22Rv1 (cell line): ENCODE measurements at regions not wholly inside any gene's neighbourhood (a gene's known extent, or its start where the extent isn't known, plus 50 kb on each side); places are given as distances from the start of the nearest gene placed in this dataset.

Source experiments
- H3K27ac ChIP-seq: fragments of 450-650 bp; 2 replicates; pipeline ENCODE4 v1.5.1; 2017
- CTCF ChIP-seq: fragments of 450-650 bp; IDR thresholded peaks from 2 replicates; pipeline ENCODE4 v1.5.1; 2017; ENCODE audit warnings: mild to moderate bottlenecking
- ZFX ChIP-seq: fragments of 450-650 bp; IDR thresholded peaks from 2 replicates; pipeline ENCODE4 v1.6.1; 2017; ENCODE audit warnings: antibody characterized with exemption, borderline replicate concordance

GRCh38 chr4:14552119-14552518, 450.2 kb upstream of the CPEB2 start:
- TF ChIP-seq CTCF: no peak
- TF ChIP-seq ZFX: no peak
- no peak overlapping the region for H3K27ac ChIP-seq

- no peak for TF ChIP-seq ZFX
- TF ChIP-seq CTCF: no peak
- H3K27ac ChIP-seq: no peak overlapping the region
Measured at GRCh38 chr4:14559646-14560045, 442.6 kb upstream of the CPEB2 start.

DNA sequence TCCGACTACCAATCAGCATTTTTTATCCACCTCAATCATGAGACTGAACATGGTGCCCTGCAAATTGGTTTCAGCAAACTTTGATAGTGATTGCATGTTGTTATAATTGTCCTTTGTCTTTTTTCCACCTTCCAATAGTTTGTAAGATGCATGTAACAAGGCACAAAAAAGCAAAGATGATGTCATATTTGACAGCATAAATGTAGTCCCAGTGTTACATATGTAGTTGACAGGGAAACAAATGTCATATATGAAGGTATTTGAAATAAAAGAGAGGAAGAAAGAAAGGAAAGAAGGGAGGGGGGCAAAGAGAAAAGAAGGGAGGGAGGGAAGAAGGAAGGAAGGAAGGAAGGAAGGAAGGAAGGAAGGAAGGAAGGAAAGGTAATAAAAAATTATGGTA, 441.7 kb upstream of the CPEB2 start:
- H3K27ac ChIP-seq: no peak overlapping the region
- no peak for TF ChIP-seq ZFX
- no peak for TF ChIP-seq CTCF

DNA sequence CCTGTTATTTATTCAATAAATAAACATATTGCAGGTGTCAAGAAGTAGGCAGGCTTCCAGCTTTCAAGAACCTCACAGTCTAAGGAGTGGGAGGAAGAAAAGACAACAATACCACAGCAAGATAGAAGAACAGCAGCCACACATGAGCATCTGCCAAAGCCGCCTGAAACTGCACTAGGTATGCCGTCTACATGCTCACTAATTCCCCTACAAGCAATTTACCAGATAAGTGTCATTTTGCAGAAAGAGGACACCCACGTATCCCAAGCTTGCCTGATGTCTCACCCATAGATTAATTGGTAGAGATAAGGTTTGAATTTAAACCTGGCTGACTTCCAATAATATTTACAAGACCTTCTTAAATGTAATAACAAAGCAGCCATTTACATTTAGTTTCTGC, 439.4 kb upstream of the CPEB2 start:
- TF ChIP-seq CTCF: no peak
- no peak for TF ChIP-seq ZFX
- no peak overlapping the region for H3K27ac ChIP-seq

GRCh38 chr4:14564281-14564680, 438.0 kb upstream of the CPEB2 start:
- no peak overlapping the region for H3K27ac ChIP-seq
- TF ChIP-seq ZFX: no peak
- TF ChIP-seq CTCF: no peak

DNA sequence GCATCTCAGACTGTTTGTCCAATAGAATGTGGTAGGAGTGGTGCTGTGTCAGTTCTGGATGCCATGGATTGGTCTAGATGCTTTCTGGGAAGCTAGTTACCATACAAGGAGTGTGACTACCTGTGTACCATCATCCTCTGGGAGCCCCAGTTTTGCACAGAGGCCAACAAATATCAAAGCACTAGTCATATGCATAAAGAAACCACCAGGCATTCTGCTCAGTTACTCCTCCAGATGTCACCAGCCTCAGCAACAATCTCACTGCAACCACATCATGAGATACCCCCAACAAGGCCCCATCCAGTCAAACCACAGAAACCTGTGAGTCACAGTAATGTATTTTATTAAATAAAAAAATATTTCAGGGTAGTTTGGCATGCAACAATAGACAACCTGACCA, 435.8 kb upstream of the CPEB2 start:
- H3K27ac ChIP-seq: no peak overlapping the region
- TF ChIP-seq ZFX (no peak), CTCF (no peak)

GRCh38 chr4:14568351-14568750, 433.9 kb upstream of the CPEB2 start:
- H3K27ac ChIP-seq: no peak overlapping the region
- TF ChIP-seq CTCF (no peak), ZFX (no peak)
